H9 (cell line): ENCODE measurements at regions not wholly inside any gene's neighbourhood (a gene's known extent, or its start where the extent isn't known, plus 50 kb on each side); places are given as distances from the start of the nearest gene placed in this dataset.

Experiments
- DNase-seq: peaks from one replicate; pipeline ENCODE4 v3.0.0-alpha.2; 2017
- H2AFZ ChIP-seq: one replicate; pipeline ENCODE4 v1.6.1; 2013; ENCODE audit warnings: mild to moderate bottlenecking, low read length, control low read depth, moderate library complexity
- H2AK5ac ChIP-seq: 2 replicates; pipeline ENCODE4 v1.6.1; 2013; ENCODE audit warnings: low read length, control low read depth, mixed read lengths; ENCODE audit not compliant: insufficient read length
- H2BK120ac ChIP-seq: one replicate; pipeline ENCODE4 v1.6.1; 2013; ENCODE audit warnings: low read depth, mild to moderate bottlenecking, low read length, control low read depth, inconsistent platforms; ENCODE audit not compliant: poor library complexity, severe bottlenecking
- H2BK12ac ChIP-seq: 2 replicates; pipeline ENCODE4 v1.6.1; 2013; ENCODE audit warnings: low read length, control low read depth, mixed read lengths, low read depth; ENCODE audit not compliant: insufficient read length
- H2BK15ac ChIP-seq: 2 replicates; pipeline ENCODE4 v1.6.1; 2013; ENCODE audit warnings: low read depth, low read length, control low read depth
- H2BK20ac ChIP-seq: one replicate; pipeline ENCODE4 v1.6.1; 2013; ENCODE audit warnings: low read depth, mild to moderate bottlenecking, low read length, control low read depth, inconsistent platforms; ENCODE audit not compliant: poor library complexity, severe bottlenecking
- H2BK5ac ChIP-seq: 2 replicates; pipeline ENCODE4 v1.6.1; 2013; ENCODE audit warnings: low read length, control low read depth, mixed read lengths; ENCODE audit not compliant: insufficient read length
- H3K14ac ChIP-seq: 2 replicates; pipeline ENCODE4 v1.6.1; 2013; ENCODE audit warnings: low read length, control low read depth; ENCODE audit not compliant: insufficient read depth
- H3K18ac ChIP-seq: 2 replicates; pipeline ENCODE4 v1.6.1; 2013; ENCODE audit warnings: low read depth, mild to moderate bottlenecking, mixed read lengths, low read length, control low read depth; ENCODE audit not compliant: insufficient read length
- H3K23ac ChIP-seq: 2 replicates; pipeline ENCODE4 v1.6.1; 2013; ENCODE audit warnings: low read length, control low read depth, mixed read lengths, low read depth; ENCODE audit not compliant: insufficient read length
- H3K23me2 ChIP-seq: 2 replicates; pipeline ENCODE4 v1.6.1; 2013; ENCODE audit warnings: low read depth, mild to moderate bottlenecking, mixed read lengths, low read length, control low read depth; ENCODE audit not compliant: insufficient read length, poor library complexity, severe bottlenecking
- H3K27ac ChIP-seq: 2 replicates; pipeline ENCODE4 v1.5.1; 2013; ENCODE audit warnings: low read length, control low read depth, mixed read lengths, low read depth; ENCODE audit not compliant: insufficient read length
- H3K27me3 ChIP-seq: 2 replicates; pipeline ENCODE4 v1.6.1; 2013; ENCODE audit warnings: low read length, control low read depth, inconsistent platforms; ENCODE audit not compliant: insufficient read depth
- H3K4ac ChIP-seq: 2 replicates; pipeline ENCODE4 v1.6.1; 2013; ENCODE audit warnings: low read depth, mild to moderate bottlenecking, control low read depth, inconsistent platforms, low read length, moderate library complexity
- H3K4me1 ChIP-seq: 2 replicates; pipeline ENCODE4 v1.6.1; 2013; ENCODE audit warnings: low read length, control low read depth, inconsistent platforms; ENCODE audit not compliant: insufficient read depth
- H3K4me2 ChIP-seq: 2 replicates; pipeline ENCODE4 v1.6.1; 2013; ENCODE audit warnings: low read length, control low read depth, mixed read lengths; ENCODE audit not compliant: insufficient read length, insufficient read depth
- H3K56ac ChIP-seq: 2 replicates; pipeline ENCODE4 v1.6.1; 2013; ENCODE audit warnings: low read depth, mild to moderate bottlenecking, mixed read lengths, low read length, control low read depth; ENCODE audit not compliant: insufficient read length
- H3K79me1 ChIP-seq: 2 replicates; pipeline ENCODE4 v1.6.1; 2013; ENCODE audit warnings: low read depth, mild to moderate bottlenecking, moderate library complexity, low read length, control low read depth, inconsistent platforms; ENCODE audit not compliant: insufficient read depth, poor library complexity, severe bottlenecking
- H3K79me2 ChIP-seq: 2 replicates; pipeline ENCODE4 v1.6.1; 2013; ENCODE audit warnings: low read length, control low read depth, inconsistent platforms; ENCODE audit not compliant: insufficient read depth
- H3K9ac ChIP-seq: 2 replicates; pipeline ENCODE4 v1.6.1; 2013; ENCODE audit warnings: low read length, control low read depth, mixed read lengths; ENCODE audit not compliant: insufficient read length; ENCODE audit errors: extremely low read depth
- H3K9me3 ChIP-seq: one replicate; pipeline ENCODE4 v1.6.1; 2013; ENCODE audit warnings: low read depth, low read length, inconsistent platforms; ENCODE audit not compliant: control insufficient read depth
- H3T11ph ChIP-seq: one replicate; pipeline ENCODE4 v1.6.1; 2013; ENCODE audit warnings: mild to moderate bottlenecking, low read length, control low read depth, inconsistent platforms
- H4K20me1 ChIP-seq: one replicate; pipeline ENCODE4 v1.6.1; 2013; ENCODE audit not compliant: control insufficient read depth, insufficient read length, insufficient read depth
- H4K5ac ChIP-seq: 2 replicates; pipeline ENCODE4 v1.6.1; 2013; ENCODE audit warnings: low read depth, mild to moderate bottlenecking, mixed read lengths, low read length, control low read depth; ENCODE audit not compliant: insufficient read length
- H4K8ac ChIP-seq: replicated peaks from 2 replicates; pipeline ENCODE4 v1.6.1; 2013; ENCODE audit warnings: low read length, control low read depth, mixed read lengths, low read depth; ENCODE audit not compliant: insufficient read length
- H4K91ac ChIP-seq: 2 replicates; pipeline ENCODE4 v1.6.1; 2013; ENCODE audit warnings: low read depth, mild to moderate bottlenecking, moderate library complexity, mixed read lengths, low read length, control low read depth; ENCODE audit not compliant: insufficient read length
- H3K27ac Mint-ChIP-seq, 3 experiments: 2 replicates in 2 of 3; 3 replicates in 1 of 3; pipeline ENCODE4 v1.8.0; 2020 to 2021; ENCODE audit warnings: mixed read lengths in 3 of 3, mild to moderate bottlenecking in 1 of 3, moderate library complexity in 1 of 3
- H3K27me3 Mint-ChIP-seq: 2 replicates; pipeline ENCODE4 v1.8.0; 2021; ENCODE audit warnings: low read depth, mild to moderate bottlenecking, moderate library complexity, mixed read lengths
- H3K36me3 Mint-ChIP-seq, 3 experiments: 2 replicates in 2 of 3; 3 replicates in 1 of 3; pipeline ENCODE4 v1.8.0; 2020 to 2021; ENCODE audit warnings: low read depth in 3 of 3, mixed read lengths in 3 of 3; ENCODE audit not compliant: insufficient read depth in 1 of 3
- H3K4me1 Mint-ChIP-seq, 2 experiments: 2 replicates each; pipeline ENCODE4 v1.8.0; 2020; ENCODE audit warnings: mixed read lengths in 2 of 2
- H3K4me3 Mint-ChIP-seq, 2 experiments: 2 replicates in 1 of 2; 3 replicates in 1 of 2; pipeline ENCODE4 v1.8.0; 2020 to 2021; ENCODE audit warnings: mild to moderate bottlenecking in 2 of 2, mixed read lengths in 2 of 2, moderate library complexity in 1 of 2
- H3K9me3 Mint-ChIP-seq, 2 experiments: 2 replicates in 1 of 2; 3 replicates in 1 of 2; pipeline ENCODE4 v1.8.0; 2020; ENCODE audit warnings: mild to moderate bottlenecking in 2 of 2, mixed read lengths in 2 of 2, moderate library complexity in 1 of 2
- CTCF ChIP-seq: fragments of 200-600 bp; sonication (generic); conservative IDR thresholded peaks from 3 replicates; pipeline ENCODE4 v1.8.0; 2021; ENCODE audit warnings: antibody characterized with exemption, mild to moderate bottlenecking
- whole genome bisulfite sequencing: extraction: QIAGEN DNeasy Blood & Tissue Kit; methylation state at CpG from one replicate; pipeline ENCODE4 v1.1.7; 2013; ENCODE audit warnings: missing lambda C conversion rate, low lambda C conversion rate, mixed read lengths; ENCODE audit not compliant: insufficient read length; ENCODE audit errors: extremely low coverage; 5-methylcytosine and 5-hydroxymethylcytosine counted together

GRCh38 chr4:65063601-65064000 lies 606.7 kb downstream of the EPHA5 start:
- no peak overlapping the region for H2BK5ac ChIP-seq

More at GRCh38 chr4:65063601-65064000, 606.7 kb downstream of the EPHA5 start:
- no peaks in the 10 kb centered on the region for H3K79me2 ChIP-seq
- peaks cover 0 to 4% (median 2%) of the 10 kb centered on the region in 3 experiments; a peak in 2 of 7 replicates for H3K36me3 Mint-ChIP-seq
- no peak overlapping the region for H4K91ac ChIP-seq
- peaks cover 4% of the 10 kb centered on the region in 2 experiments; a peak in 3 of 5 replicates for H3K9me3 Mint-ChIP-seq
- no peak overlapping the region for H3K27ac Mint-ChIP-seq
- H3K4me1 ChIP-seq, result no peaks in the 10 kb centered on the region
- no peak overlapping the region for H3K23ac ChIP-seq
- H2BK20ac ChIP-seq, result no peak overlapping the region
- no peaks in the 10 kb centered on the region for H3K27me3 Mint-ChIP-seq
- H4K8ac ChIP-seq, result no peak overlapping the region
- no peak overlapping the region for H2BK15ac ChIP-seq
- H2BK120ac ChIP-seq, result no peak overlapping the region
- H3K4me3 Mint-ChIP-seq, result no peak overlapping the region
- H3K4ac ChIP-seq, result no peak overlapping the region
- no peak overlapping the region for H3K9ac ChIP-seq
- no peaks in the 10 kb centered on the region for H3K27me3 ChIP-seq
- H4K5ac ChIP-seq, result no peak overlapping the region
- no peak overlapping the region for H2BK12ac ChIP-seq
- DNase-seq, result no peak
- no peak for TF ChIP-seq CTCF
- no peaks in the 10 kb centered on the region for H3K79me1 ChIP-seq
- H2AK5ac ChIP-seq, result no peak overlapping the region
- H2AFZ ChIP-seq, result no peak overlapping the region
- no peak overlapping the region for H3K27ac ChIP-seq
- no peaks in the 10 kb centered on the region for H3K4me1 Mint-ChIP-seq
- H3K4me2 ChIP-seq, result no peak overlapping the region
- no peaks in the 10 kb centered on the region for H4K20me1 ChIP-seq
- H3K14ac ChIP-seq, result no peak overlapping the region
- no peak overlapping the region for H3T11ph ChIP-seq
- no peak overlapping the region for H3K56ac ChIP-seq
- H3K23me2 ChIP-seq, result no peaks in the 10 kb centered on the region
- no CpG with 5 or more reads among the region's 1 CpG for WGBS
- no peak overlapping the region for H3K18ac ChIP-seq
- H3K9me3 ChIP-seq, result no peaks in the 10 kb centered on the region
